Bronchial epithelial cell (primary cell): ENCODE measurements at regions not wholly inside any gene's neighbourhood (a gene's known extent, or its start where the extent isn't known, plus 50 kb on each side); places are given as distances from the start of the nearest gene placed in this dataset.

Experiments
- DNase-seq: peaks from one replicate; pipeline ENCODE4 v3.0.0-alpha.2; 2010; ENCODE audit warnings: low read depth
- FAIRE-seq: peaks from 2 replicates; lab custom pipeline; 2011; peaks lifted over from hg19 to GRCh38; lab: Jason Lieb, UNC
- H3K27me3 ChIP-seq: 2 replicates; pipeline ENCODE4 v1.5.1; 2011; ENCODE audit warnings: low read length; ENCODE audit not compliant: control insufficient read depth, insufficient read depth
- H3K36me3 ChIP-seq: 2 replicates; pipeline ENCODE4 v1.5.1; 2011; ENCODE audit warnings: low read length; ENCODE audit not compliant: control insufficient read depth, insufficient read depth
- H3K4me3 ChIP-seq: 2 replicates; pipeline ENCODE4 v1.5.1; 2011; ENCODE audit warnings: mild to moderate bottlenecking, low read depth, low read length, control low read depth
- CTCF ChIP-seq: IDR thresholded peaks from 2 replicates; pipeline ENCODE4 v1.5.1; 2011; ENCODE audit warnings: mild to moderate bottlenecking, moderate library complexity, low read length, control low read depth, inconsistent platforms; ENCODE audit not compliant: insufficient read depth, severe bottlenecking

GRCh38 chr10:36141856-36142560 lies 499.9 kb upstream of the FZD8 start:
- no peaks in the 10 kb centered on the region for H3K36me3 ChIP-seq
- no peaks in the 10 kb centered on the region for H3K27me3 ChIP-seq
- DNase-seq (no peak), FAIRE-seq (no peak)
- H3K4me3 ChIP-seq: no peak overlapping the region
- no peak for TF ChIP-seq CTCF

GRCh38 chr10:36129051-36129450 lies 487.0 kb upstream of the FZD8 start:
- no peak for TF ChIP-seq CTCF
- Histone ChIP-seq H3K4me3 (no peak overlapping the region), H3K27me3 (no peaks in the 10 kb centered on the region), H3K36me3 (no peaks in the 10 kb centered on the region)
- DNase-seq (no peak), FAIRE-seq (no peak)

- Histone ChIP-seq H3K36me3 (no peaks in the 10 kb centered on the region), H3K4me3 (no peak overlapping the region), H3K27me3 (no peaks in the 10 kb centered on the region)
- DNase-seq (peak; percentile 92), FAIRE-seq (no peak)
- TF ChIP-seq CTCF: no peak
Observed at GRCh38 chr10:36126076-36126475, 484.0 kb upstream of the FZD8 start.

- DNase-seq (no peak), FAIRE-seq (no peak)
- Histone ChIP-seq H3K36me3 (no peaks in the 10 kb centered on the region), H3K27me3 (no peaks in the 10 kb centered on the region), H3K4me3 (no peak overlapping the region)
- no peak for TF ChIP-seq CTCF
Observed at GRCh38 chr10:36119455-36119854, 477.4 kb upstream of the FZD8 start.

- no peaks in the 10 kb centered on the region for H3K36me3 ChIP-seq
- H3K27me3 ChIP-seq: no peaks in the 10 kb centered on the region
- FAIRE-seq (no peak), DNase-seq (no peak)
- no peak overlapping the region for H3K4me3 ChIP-seq
- no peak for TF ChIP-seq CTCF
Observed at GRCh38 chr10:36118314-36118713, 476.2 kb upstream of the FZD8 start.

- DNase-seq (no peak), FAIRE-seq (no peak)
- H3K27me3 ChIP-seq: no peaks in the 10 kb centered on the region
- no peak overlapping the region for H3K4me3 ChIP-seq
- TF ChIP-seq CTCF: no peak
- no peaks in the 10 kb centered on the region for H3K36me3 ChIP-seq
Observed at GRCh38 chr10:36117890-36118289, 475.8 kb upstream of the FZD8 start.
